Urothelium cell line (cell line): ENCODE measurements at regions not wholly inside any gene's neighbourhood (a gene's known extent, or its start where the extent isn't known, plus 50 kb on each side); places are given as distances from the start of the nearest gene placed in this dataset.
A peak's percentile ranks its signal among the peaks of the same experiment; 100 is the strongest.

Source experiments
- DNase-seq: peaks from one replicate; pipeline ENCODE4 v3.0.0; 2011; ENCODE audit warnings: low spot score, mixed read lengths
- FAIRE-seq: peaks from 2 replicates; lab custom pipeline; 2011; peaks lifted over from hg19 to GRCh38; lab: Jason Lieb, UNC

- no peak for DNase-seq
Measured at GRCh38 chr6:97557355-97557754, 274.3 kb upstream of the MMS22L start.

DNA sequence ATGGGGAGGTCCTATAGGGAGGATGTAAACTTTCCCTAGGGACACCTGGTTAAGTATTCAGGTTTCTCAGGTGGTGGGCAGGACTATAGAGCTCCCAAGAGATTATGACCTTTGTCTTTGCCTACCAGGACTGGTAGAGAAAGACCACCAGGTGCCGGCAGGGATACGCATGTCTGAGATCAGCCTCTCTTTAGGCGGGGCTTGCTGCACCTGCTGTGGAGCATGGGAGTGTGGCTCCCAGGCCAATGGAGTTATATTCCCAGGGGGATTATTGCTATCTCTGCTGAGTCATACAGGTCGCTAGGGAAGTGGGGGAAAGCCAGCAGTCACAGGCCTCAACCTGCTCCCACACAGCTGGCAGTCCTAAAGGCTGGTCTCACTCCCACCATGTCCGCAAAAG, 280.5 kb upstream of the MMS22L start:
- no peak for DNase-seq
- FAIRE-seq, result no peak

More at GRCh38 chr6:97557355-97557754, 274.3 kb upstream of the MMS22L start:
- no peak for FAIRE-seq

- FAIRE-seq (no peak), DNase-seq (no peak)
Measured at GRCh38 chr6:97572943-97573342, 289.9 kb upstream of the MMS22L start.

DNA sequence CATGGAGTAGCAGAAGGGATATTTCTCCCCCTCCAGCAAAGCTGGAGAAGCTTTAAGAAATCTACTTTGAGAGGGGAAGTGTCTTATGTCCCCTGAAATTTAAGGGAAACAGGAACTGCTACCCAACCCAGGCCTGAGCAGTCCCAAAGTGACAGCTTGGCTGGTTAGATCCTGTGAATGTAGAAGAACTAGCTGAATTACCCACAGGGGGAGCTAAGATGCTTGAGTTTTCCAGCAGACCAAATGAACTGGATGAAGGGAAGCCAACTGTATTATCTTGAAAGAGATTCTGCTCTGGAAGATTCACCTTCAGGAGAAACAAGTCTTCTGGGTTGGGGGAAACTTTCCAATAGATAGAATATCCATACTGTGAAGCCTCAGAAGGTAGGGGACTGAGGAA, 303.3 kb upstream of the MMS22L start:
- peak; percentile 1 for DNase-seq
- no peak for FAIRE-seq

GRCh38 chr6:97591955-97592354, 308.9 kb upstream of the MMS22L start:
- DNase-seq, result no peak
- FAIRE-seq, result no peak

DNA sequence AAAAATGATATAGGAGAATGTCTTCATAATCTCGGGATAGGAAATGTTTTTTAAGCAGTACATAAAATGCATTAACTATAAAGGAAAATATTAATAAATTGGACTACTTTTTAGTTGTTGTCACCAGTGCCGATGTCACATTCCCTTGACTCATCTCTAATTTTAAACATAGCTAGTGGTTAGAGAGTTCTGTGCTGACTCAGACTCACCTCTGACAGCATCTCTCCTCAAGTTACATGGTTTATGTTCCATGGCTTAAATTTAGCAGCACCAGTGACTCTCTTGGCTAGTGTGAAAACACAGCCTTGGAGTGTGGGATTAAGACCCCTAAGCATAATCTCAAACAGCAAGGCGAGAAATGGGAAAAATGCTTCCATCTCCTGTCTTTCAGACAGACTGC, 311.8 kb upstream of the MMS22L start:
- DNase-seq (peak; percentile 38), FAIRE-seq (no peak)

- FAIRE-seq (no peak), DNase-seq (no peak)
Measured at GRCh38 chr6:97621111-97621510, 338.1 kb upstream of the MMS22L start.

- DNase-seq (peak; percentile 7), FAIRE-seq (no peak)
Measured at GRCh38 chr6:97626671-97627441, 343.8 kb upstream of the MMS22L start.

DNA sequence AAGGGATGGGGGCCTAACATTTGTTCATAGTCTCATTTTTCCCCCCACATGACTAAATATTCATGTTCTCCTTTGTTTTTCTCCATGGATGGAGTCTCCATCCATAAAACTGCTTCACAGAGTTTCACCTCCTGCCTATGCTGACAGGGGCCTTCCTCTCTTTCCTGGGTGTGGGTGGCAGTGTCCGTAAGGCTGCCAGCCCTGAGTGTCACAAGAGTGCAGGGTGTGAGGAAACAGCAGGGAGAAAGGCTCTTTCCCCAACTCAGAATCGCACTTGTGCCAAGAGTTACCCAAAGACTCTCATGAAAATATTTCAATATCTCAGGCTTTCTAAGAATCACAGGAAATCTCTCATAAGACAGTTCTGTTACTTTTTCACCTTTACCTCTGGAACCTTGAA, 346.2 kb upstream of the MMS22L start:
- no peak for FAIRE-seq
- DNase-seq, result no peak

- no peak for DNase-seq
- no peak for FAIRE-seq
Measured at GRCh38 chr6:97630604-97631003, 347.6 kb upstream of the MMS22L start.

DNA sequence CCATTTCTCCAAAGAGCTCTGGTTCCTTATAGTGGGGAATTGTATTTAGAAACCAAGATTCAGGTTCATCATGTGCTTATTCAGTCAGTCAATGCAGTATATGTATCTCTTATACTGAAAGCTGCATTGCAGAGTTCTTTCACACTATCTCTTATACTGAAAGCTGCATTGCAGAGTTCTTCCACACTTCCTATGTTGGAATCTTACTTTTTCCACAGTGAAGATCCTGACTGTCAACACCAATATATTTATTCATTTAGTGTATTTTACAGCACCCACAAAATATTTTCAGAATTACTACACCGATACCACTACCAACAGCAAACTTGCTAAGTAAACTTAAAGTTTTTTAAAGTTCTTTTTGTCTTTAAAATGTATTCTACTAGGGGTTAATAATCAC, 349.3 kb upstream of the MMS22L start:
- DNase-seq (no peak), FAIRE-seq (no peak)

DNA sequence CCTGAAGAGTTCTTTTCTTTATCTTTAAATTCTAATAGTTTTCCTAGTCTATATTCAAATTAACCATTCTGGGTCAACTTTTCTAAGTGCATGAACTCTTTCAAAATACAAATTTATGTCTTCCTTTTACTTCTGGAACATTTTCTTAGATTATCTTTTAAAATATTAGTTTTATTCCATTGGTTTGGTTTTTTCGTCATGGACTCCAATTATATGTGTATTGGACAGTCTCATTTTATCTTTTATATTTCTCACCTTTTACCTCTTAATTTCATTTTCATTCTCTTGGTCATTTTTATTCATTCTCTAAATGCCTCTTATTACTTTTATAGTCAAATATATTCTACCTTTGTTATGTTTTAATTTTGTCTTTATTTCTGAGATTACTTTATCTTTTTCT, 356.7 kb upstream of the MMS22L start:
- FAIRE-seq, result no peak
- no peak for DNase-seq

- no peak for DNase-seq
- FAIRE-seq, result no peak
Measured at GRCh38 chr6:97644353-97644752, 361.3 kb upstream of the MMS22L start.

DNA sequence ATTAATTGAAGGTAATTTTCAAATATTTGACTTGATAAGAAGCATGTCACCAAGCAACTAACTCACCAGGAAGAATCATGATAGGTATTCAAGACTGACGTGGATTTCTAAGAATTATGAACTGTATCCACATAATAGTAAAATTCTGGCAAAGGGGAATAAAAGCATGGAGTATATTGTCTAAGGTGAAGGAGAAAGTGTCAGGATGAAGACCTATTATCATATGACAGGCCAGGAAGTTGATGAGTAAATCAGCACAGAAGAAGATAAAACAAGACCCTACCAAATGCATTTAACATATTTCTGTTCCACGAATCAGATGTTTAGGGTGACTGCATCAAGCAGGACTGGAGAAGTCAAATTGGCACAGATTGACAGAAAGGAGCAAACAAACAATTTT, 362.7 kb upstream of the MMS22L start:
- FAIRE-seq (no peak), DNase-seq (no peak)

DNA sequence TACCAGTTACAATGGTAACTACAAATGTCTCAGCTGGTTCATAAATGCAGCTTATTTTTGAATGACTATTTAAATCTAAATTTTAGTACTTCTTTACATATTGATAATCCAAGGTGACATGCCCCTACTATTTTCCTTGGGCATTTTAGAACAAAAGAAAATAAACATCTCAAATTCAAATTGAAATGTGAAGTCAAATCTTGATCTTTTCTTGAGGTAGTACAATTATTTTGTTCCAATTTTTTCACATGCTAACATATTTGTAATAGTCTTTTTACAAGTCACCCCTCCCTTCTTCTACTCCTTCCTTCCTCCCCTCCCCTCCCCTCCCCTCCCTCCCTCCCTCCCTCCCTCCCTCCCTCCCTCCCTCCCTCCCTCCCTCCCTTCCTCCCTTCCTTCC, 370.1 kb upstream of the MMS22L start:
- DNase-seq, result no peak
- no peak for FAIRE-seq

GRCh38 chr6:97653517-97653916, 370.5 kb upstream of the MMS22L start:
- FAIRE-seq, result no peak
- DNase-seq, result no peak

- no peak for FAIRE-seq
Measured at GRCh38 chr6:97654674-97655073, 371.7 kb upstream of the MMS22L start.

DNA sequence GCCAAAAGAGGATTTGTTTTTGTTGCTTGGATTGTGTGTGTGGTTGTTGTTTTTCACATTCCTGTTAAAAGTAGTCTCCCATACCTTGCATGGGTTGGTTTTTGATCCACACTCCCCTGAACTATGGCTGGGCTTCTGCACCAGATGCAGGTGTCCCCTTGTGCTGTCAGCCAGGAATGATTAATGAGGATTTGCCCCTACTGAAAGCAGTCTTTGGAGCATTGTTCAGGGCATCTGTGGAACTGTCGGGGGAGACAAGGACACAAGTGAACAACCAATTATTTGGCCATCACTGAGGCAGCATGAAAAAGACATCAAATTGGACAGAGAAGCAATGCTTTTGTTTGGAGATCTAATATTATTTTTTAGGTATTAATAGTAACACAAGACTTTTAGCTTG, 373.2 kb upstream of the MMS22L start:
- DNase-seq (no peak), FAIRE-seq (no peak)

More at GRCh38 chr6:97654674-97655073, 371.7 kb upstream of the MMS22L start:
- no peak for DNase-seq

GRCh38 chr6:97656706-97657350, 373.8 kb upstream of the MMS22L start:
- no peak for FAIRE-seq

DNA sequence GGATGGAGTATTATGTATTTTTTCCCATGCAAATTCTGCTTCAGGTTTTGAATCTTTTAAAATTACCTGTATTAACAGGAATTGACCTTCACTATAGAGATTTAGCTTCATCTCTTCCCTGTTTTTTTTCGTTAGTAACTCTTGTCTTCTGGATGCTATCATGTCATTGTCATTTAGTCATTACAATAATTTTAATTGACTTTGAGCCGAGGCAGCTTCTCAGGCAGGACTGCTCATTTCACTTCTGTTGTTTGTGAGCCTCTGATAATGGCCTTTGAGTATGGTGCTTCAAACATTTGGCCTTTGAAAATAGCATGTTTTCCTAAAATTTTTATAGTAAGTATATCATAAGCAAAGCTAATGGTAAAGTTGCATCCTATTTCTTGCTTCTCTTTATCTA, 375.1 kb upstream of the MMS22L start:
- FAIRE-seq, result no peak
- DNase-seq, result no peak

More at GRCh38 chr6:97656706-97657350, 373.8 kb upstream of the MMS22L start:
- DNase-seq, result no peak

DNA sequence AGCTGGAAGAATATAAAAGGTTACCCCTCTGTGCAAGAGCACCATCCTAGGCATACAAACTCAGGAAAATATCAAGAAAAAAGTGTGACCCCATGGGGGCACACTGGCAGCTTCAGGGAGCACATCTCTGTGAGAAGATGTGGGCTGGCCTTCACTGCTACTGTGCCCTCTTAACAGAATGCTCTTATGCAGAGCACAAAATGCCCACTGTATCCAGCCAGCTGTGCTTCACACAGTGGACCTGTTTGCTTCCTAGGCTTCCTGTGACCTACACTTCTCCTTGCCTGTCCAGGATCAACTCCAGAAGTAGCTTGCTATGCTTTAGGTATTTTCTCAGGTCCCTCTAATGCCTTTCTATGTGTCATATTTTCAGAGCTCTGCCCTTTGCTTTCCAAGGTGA, 380.2 kb upstream of the MMS22L start:
- no peak for FAIRE-seq
- no peak for DNase-seq

- DNase-seq, result no peak
- no peak for FAIRE-seq
Measured at GRCh38 chr6:97665446-97665845, 382.4 kb upstream of the MMS22L start.
